ENCODE measurements at regions not wholly inside any gene's neighbourhood (a gene's known extent, or its start where the extent isn't known, plus 50 kb on each side); places are given as distances from the start of the nearest gene placed in this dataset.
"Not testable (repeated sequence)": the region's sequence is repeated elsewhere in the genome, so short reads cannot be mapped to it uniquely, and the experiment has no call there.

DNA sequence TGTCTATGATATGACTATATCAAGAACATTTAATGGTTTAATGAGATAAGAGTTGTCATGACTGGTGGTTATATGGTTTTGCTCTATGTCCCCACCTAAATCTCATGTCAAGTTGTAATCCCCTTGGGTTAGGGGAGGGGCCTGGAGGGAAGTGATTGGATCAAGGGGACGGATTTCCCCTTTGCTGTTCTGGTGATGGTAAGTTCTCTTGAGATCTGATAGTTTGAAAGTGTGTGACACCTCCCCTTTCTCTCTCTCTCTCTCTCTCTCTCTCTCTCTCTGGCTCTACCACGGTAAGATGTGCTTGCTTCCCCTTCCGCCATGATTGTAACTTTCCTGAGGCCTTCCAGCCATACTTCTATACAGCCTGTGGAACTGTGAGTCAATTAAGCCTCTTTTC, 803.4 kb downstream of the TRIML1 start:
- no peak for DNase-seq (ENCODE audit: low read depth in 2 of 2)

DNA sequence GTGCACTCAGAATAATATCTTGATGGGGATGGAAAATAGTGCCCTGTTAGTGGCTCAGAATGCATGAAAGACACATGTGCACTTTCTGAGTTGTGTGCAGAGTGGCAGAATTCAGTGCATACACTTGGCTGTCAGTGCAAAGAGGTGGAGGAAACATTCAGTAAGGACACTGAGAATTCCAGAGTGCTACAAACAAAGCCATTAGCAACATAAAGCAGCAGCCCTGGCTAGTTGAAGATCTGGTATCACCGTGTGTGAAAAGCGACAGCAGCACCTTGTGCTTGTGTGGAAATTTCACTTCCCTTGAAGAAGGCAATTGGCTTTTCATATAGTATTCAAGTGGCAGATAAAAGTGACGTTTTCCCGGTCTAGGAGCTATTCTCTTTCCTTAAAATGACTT, 810.4 kb downstream of the TRIML1 start:
- DNase-seq (ENCODE audit: low read depth in 2 of 2), result no peak

DNA sequence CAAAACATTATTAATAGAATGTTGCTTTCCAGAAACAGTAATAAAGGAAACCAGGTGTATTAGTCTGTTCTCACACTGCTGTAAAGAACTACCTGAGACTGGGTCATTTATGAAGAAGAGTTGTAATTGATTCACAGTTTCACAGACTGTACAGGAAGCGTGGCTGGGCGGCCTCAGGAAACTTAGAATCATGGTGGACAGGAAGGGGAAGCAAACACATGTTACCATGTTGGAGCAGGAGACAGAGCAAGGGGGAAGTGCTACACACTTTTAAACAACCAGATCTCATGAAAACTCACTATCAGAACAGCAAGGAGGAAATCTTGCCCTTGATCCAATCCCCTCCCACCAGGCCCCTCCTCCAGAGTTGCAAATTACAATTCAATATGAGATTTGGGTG, 815.8 kb downstream of the TRIML1 start:
- DNase-seq (ENCODE audit: low read depth in 2 of 2), result no peak

DNA sequence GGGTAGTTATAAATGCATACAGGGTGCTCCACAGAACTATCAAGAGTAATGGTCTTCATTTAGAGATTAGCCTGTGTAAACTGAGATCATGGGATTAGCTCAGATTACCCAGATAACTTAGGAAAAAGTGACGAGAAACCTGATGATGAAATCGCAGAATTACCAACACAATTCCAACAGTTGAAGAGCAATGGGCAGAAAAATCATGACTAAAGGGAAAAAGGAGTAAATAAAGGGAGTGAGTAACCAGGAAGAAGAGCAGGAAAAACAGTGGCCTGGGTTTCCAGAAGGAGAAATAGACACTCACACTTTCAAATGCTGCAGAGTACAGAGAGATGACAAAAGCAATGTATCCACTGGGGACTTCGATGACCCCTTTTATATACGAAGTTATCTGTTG, 817.3 kb downstream of the TRIML1 start:
- DNase-seq (ENCODE audit: low read depth in 2 of 2), result no peak

DNA sequence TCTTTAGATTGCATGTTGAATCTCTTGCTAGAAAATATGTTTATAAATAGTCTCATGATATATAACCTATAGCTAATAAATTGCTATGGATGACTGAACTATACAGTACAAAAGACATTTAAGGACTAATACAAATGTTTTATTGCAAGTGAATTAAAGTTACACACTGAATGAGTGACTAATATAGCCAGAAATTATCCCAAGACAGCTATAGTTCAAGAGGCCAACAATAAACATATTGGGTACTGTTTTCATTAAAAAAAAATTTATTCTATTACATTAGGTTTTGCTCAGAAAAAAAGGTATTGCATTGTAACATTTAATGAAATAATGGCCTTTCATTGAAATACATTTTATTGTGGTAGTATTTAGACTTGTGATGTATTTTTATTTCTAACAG, 819.1 kb downstream of the TRIML1 start:
- no peak for DNase-seq (ENCODE audit: low read depth in 2 of 2)

DNA sequence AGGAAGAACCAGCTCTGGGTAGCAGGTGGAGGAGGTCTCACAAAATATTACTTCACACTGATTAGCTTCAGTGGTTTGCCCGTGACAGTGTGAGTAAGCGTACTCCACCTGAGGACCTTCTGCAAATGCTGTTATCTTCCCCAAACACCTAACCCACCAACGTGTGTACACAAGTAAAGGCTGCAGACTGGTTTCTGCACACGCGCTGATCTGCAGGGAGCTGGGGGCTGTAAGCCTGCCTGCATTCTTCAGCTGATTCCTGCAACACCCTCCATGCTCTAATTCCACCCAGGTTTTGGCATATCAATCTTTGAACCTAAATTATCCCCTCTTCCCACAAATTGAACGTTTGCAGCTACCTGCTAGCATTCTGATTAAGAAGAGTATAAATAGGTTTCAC, 820.2 kb downstream of the TRIML1 start:
- no peak for DNase-seq (ENCODE audit: low read depth in 2 of 2)

DNA sequence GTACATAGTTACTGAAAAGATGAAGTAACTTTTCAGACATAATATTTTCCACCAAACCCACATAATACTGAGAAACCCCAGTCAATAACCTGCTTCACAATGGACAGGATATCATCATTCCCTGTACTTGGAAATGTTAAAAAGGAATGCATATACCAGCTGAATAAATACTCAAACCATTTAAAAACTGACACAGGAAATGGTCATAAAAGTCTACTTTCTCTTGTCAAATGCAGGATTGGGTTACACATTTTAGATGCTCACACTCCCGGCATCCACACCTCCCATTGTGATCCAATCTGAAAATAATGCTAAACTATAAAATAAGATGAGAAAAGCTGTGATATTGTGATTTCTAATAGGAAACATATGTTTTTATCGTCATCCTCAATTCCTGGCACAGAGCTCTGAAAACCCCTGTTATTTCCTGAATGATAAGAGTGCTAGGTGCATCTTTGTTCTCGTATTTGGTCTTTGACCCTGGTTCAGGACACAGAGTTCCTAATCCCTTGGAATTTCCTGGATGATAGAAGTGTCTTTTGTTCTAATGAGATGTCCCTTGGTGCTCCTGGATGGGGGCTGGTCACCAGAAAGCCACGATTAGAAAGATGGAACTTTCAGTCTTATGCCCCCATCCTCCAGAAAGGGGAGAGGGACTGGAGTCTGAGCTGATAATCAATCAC, 821.3 kb downstream of the TRIML1 start:
- DNase-seq (ENCODE audit: low read depth in 2 of 2), result no peak

DNA sequence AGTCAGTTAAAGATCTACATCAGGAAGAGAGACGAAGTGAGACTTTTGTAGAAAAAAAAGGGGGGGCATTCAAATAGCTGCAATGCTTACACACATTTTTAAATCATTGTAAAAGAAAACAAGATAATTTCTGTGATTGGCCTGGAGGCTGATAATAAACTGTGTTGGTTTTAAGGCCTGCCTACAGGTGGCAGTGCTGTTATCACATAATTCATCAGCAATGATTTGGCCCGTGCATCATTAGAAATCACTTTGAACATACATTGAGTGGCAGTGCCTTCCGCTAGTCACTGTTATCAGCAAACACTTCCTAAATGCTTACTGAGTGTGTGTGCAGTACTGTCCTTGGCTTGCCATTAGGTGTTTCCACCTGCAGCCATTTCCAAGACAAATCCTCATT, 831.9 kb downstream of the TRIML1 start:
- DNase-seq (ENCODE audit: low read depth in 2 of 2), result no peak

DNA sequence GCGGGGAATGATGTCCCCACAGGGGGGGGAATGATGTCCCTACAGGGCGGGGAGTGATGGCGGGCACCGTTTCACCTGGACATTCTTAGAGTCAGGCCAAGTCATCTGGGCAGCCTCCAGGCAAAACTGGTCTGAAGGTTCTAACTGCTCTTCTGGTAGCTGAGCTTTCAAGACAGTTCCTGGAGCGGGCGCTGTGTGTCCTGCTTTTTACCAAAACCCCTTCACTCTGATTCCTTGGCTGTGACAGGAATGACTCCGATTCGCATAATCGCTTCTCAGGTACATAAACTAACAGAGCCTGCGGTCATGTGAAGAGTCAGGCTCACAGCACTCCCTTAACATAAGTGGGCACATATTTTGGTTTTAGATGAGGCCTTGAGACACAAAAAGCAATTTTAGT, 836.0 kb downstream of the TRIML1 start:
- DNase-seq (ENCODE audit: low read depth in 2 of 2), result no peak

DNA sequence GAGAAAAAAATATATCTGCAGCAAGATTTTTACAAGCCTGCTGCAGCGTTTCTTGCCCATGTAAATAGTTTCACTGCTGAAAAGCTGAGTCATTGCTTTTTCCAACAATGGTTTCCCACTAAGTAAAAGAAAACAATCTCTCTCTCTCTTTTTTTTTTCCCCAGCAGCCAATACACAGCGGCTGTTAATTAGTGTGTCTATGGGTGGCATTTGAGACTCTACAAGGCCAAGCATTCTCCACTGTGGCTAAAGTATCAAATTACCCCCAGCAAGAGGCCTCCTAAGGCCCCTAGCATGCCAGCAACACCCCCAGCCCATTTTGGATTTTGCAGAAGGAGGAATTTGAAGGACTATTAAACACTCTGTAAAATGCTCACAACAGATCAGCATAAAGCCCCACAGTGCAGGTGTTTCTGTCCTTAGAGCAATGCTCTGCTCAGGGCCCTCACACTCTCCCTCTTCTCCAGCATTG, 837.4 kb downstream of the TRIML1 start:
- no peak for DNase-seq (ENCODE audit: low read depth in 2 of 2)

DNA sequence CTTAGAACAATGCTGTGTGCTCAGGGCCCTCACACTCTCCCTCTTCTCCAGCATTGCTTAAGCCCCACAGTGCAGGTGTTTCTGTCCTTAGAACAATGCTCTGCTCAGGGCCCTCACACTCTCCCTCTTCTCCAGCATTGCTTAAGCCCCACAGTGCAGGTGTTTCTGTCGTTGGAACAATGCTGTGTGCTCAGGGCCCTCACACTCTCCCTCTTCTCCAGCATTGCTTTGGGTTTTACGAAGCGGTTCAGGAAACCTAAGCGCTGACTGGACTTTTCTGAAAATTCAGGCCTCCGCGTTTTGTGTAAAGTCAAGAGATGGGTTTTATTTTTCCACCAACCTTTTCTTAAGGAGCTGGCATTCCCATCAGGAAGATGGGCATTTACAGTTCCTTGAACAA, 838.0 kb downstream of the TRIML1 start:
- not testable (repeated sequence) for DNase-seq (ENCODE audit: low read depth in 2 of 2)

DNA sequence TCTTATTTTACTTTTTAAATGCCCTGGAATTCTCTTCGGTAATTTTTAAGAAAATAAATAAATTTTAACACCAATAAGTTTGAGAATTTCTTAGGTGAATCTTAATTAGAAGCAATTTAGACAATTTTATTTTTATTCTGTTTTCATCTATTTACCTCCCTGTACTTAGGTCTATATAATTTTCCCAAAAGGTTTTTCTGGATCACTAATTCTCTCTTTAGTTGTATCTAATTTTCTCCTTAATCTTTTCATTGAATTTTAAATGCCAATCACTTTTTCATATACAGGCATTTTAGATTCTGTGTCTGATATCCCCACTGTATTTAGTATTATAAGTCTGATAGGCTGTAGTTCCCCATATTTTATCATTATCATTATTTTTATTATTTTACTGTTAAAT, 845.3 kb downstream of the TRIML1 start:
- no peak for DNase-seq (ENCODE audit: low read depth in 2 of 2)

DNA sequence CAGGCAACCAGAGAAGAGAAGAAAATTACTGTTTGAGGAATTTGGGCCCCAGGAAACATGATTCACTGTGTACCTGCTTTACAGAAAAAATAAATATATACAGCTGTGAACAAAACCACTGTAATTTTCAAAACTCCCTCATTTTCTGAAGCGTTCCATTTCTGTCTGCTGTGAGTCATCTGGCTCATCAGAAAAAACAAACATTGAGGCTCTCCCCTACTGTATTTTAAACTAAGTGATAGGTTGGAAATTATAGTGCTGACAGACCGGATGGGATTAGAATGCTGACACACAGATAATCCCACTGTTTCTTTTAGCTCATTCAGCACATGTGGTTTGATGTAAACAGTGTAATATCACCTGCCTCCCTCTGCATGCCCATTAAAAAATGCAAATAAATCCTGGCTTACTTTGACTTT, 847.0 kb downstream of the TRIML1 start:
- no peak for DNase-seq (ENCODE audit: low read depth in 2 of 2)

DNA sequence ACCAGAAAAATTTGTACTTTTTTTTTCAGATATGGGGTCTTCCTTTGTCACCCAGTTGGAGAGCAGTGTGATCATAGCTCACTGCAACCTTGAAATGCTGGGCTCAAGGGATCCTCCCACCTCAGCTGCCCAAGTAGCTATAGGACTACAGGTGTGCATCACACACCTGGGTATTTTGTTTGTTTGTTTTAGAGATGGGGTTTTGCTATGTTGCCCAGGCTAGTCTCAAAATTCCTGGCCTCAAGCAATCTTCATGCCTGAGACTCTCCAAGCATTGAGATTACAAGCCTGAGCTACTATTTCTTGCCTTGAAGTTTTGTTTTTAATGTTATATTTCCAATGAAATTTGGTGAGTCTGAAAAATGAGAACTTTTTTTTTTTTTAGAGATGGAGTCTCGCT, 847.8 kb downstream of the TRIML1 start:
- DNase-seq (ENCODE audit: low read depth in 2 of 2), result no peak

DNA sequence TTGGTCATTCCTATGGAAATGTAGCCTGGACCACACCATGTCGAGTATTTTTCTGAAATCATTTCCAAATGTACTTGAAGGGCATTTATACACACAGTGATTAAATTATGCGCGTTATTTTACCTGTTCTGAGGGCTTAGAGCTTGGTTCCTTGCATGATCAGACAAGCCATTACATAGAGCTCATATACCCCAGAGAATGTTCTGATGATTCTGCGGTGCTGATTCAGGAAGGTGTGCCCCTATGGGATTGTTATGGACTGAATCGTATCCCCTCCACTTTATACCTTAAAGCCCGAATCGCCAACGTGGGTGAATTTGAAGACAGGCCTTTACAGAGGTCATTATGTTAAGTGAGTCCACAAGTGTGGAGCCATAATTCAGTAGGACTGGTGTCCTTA, 848.9 kb downstream of the TRIML1 start:
- no peak for DNase-seq (ENCODE audit: low read depth in 2 of 2)

DNA sequence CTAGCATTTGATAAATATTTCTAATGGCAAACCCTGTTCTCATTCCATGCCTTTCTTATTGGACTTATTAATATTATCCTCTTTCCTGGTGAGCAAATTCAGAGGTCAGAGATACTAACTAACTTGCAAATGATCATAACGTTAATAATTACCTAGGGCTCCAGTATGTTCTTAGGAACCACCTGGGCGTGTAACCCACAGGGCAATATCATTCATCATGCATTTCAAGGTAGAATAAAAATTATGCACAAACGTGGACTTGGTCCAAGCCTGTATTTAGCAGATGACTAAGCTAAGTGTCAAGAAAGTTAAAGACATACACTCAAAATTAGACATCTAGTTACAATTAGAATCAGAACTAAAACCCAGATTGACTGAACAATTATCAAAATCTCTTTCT, 850.1 kb downstream of the TRIML1 start:
- no peak for DNase-seq (ENCODE audit: low read depth in 2 of 2)

DNA sequence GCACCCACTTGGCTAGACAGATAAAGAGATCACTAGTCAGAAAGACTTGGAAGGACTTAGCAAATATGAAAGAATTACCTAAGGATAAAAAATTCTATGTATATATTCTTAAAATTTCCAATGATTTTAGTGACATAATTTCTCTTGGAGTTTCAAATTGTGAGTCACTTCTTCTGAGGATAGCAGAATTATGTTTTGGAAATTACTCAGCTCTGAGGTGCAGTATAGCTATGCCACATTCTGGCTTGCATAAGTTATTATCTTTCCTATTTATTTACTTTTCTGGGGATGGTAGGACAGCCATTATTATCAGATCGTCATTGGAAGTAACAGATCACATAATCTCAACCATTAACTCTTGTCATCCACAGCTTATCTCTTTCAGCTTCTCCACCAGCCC, 853.5 kb downstream of the TRIML1 start:
- DNase-seq (ENCODE audit: low read depth in 2 of 2), result no peak

DNA sequence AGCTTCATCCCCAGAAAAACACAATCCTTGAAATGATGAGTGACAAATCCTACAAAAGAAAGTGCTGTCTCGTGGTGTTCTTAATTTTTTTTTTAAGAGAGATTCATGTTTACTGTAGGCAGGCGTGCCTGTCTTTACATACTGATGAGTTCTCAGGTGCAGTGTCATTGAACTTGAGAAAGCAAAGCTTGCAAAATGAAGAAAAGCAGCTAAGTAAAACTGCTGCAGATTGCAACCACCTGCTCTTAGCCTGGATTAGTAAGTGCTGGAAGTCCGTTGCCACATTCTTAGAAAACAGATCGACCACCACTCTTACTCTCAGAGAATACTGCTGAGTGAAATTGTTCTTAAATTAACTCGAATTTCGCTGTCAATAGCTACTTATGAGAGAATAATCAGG, 854.6 kb downstream of the TRIML1 start:
- no peak for DNase-seq (ENCODE audit: low read depth in 2 of 2)

DNA sequence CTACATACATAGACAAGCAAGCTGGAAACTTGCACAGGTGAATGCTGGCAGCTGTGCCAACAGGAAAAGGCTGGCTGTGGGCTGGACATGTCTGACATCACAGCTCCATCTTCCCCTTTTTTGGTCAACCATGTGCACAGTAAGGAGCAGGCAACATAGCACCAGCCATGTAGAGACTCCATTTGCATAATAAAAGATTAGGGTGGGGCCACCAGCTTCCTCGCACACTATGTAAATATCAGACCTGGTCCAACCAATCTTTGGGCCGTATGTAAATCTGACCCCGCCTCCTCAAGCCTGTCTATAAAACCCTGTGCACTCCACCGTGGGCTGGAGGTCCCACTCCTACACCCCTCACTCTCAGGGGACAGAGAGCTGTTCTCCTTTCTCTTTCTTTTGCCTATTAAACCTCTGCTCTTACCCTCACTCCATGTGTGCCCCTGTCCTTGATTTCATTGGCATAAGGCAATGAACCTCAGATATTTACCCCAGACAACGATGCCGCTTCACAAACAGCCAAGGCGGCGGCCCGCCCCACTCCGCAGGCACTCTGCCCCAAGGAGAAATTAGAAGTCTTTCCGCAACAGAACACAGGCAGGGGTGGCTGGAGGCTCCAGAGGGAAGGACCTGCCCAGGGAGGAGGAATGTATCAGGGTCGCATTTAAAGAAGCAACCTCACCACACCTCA, 862.2 kb downstream of the TRIML1 start:
- no peak for DNase-seq (ENCODE audit: low read depth in 2 of 2)

DNA sequence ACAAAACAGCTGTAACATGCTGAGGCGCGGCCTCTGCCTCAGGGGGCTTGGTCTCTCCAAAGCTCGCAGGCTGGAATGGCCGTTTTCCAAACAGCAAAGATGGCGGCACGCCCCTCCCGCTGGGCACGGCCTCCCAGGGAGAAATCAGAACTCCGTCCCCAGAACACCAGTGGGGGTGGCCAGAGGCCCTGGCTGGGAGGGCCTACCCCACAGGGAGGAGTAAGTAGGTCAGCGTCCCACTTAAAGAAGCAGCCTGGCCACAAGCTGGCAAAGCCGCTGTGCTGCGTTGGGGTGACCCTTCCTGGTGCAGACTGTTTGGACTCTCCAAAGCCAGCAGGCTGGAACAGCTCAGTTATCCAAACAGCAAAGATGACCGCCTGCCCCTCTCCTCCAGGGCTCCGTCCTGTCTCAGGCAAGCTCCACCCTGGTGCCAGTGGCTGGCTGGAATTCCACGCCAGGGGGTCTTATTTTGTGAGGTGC, 862.8 kb downstream of the TRIML1 start:
- no peak for DNase-seq (ENCODE audit: low read depth in 2 of 2)

DNA sequence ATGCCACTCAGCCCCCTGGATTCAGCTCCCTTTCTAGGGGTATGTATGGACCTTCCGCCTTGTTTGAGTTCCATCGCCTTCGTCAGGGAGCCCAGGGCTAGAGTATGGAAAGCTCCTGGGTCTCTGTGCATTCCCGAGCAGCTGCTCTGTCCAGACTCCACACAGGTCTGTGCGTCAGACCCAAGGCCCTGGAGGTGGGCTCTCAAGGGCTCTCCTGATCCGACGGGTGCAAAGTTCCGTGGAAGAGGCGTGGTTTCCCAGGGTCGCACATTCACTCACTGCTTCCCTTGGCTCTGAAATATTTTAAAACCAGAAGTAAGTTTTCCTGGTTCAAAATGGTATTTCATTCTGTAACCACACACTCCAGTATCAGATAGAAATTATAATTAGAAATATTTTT, 863.2 kb downstream of the TRIML1 start:
- no peak for DNase-seq (ENCODE audit: low read depth in 2 of 2)

DNA sequence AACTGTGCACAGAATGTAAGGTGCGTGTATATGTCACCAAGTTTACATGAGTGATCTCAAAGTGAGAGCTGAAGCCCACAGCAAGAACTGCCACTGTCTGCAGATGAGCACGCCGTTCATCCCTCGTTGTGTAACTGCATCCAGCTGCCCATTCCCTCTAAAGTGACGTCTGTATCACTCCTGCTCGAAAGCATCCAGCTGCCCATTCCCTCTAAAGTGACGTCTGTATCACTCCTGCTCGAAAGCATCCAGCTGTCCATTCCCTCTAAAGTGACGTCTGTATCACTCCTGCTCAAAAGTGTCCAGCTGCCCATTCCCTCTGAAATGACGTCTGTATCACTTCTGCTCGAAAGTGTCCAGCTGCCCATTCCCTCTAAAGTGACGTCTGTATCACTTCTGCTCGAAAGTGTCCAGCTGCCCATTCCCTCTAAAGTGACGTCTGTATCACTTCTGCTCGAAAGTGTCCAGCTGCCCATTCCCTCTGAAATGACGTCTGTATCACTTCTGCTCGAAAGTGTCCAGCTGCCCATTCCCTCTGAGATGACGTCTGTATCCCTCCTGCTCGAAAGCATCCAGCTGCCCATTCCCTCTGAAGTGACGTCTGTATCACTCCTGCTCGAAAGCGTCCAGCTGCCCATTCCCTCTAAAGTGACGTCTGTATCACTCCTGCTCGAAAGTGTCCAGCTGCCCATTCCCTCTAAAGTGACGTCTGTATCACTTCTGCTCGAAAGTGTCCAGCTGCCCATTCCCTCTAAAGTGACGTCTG, 871.4 kb downstream of the TRIML1 start:
- not testable (repeated sequence) for DNase-seq (ENCODE audit: low read depth in 2 of 2)

DNA sequence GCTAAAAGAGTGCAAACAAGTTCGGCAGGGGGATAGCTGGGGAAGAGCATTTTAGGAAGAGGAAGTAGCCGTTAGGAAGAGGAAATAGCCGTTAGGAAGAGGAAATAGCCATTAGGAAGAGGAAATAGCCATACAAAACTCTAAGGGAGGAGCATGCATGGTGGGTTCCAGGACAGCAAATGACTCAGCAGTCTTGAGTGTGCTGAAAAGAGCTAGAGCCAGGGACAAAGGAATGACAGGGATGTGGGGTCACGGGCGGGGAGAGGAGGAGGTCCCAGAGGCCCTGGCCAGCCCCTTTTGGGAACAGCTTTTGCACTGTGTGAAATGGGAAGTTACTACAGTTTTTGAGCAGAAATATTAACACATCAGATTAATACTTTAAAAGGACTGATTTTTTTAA, 882.6 kb downstream of the TRIML1 start:
- DNase-seq (ENCODE audit: low read depth in 2 of 2), result no peak

Data from stimulated activated CD4-positive, alpha-beta T cell treated with anti-CD3 and anti-CD28 coated beads, Interleukin-1b, Interleukin-23, amount 100 ng/mL, for 4 hours (primary cell).